DND-41 (cell line): ENCODE measurements at regions not wholly inside any gene's neighbourhood (a gene's known extent, or its start where the extent isn't known, plus 50 kb on each side); places are given as distances from the start of the nearest gene placed in this dataset.

Source experiments
- ATAC-seq: fragments of 200-7000 bp; cut with Tn5 transposase; 3 replicates; pipeline ENCODE4 v1.9.1; 2021; ENCODE audit warnings: low read depth; ENCODE audit not compliant: insufficient read depth
- DNase-seq: peaks from one replicate; pipeline ENCODE4 v3.0.0-alpha.2; 2020
- H2AFZ ChIP-seq: 2 replicates; pipeline ENCODE4 v1.6.0; 2012; ENCODE audit warnings: low read depth, low read length
- H3K27ac ChIP-seq: 2 replicates; pipeline ENCODE4 v1.5.1; 2012; ENCODE audit warnings: low read length, inconsistent platforms
- H3K27me3 ChIP-seq: fragments of 200-600 bp; sonication (generic); 2 replicates; pipeline ENCODE4 v1.6.0; 2012; ENCODE audit warnings: low read length, mild to moderate bottlenecking, inconsistent platforms; ENCODE audit not compliant: insufficient read depth, poor library complexity
- H3K36me3 ChIP-seq: 2 replicates; pipeline ENCODE4 v1.5.1; 2012; ENCODE audit warnings: low read length, inconsistent platforms; ENCODE audit not compliant: insufficient read depth
- H3K4me1 ChIP-seq: 2 replicates; pipeline ENCODE4 v1.5.1; 2012; ENCODE audit warnings: mild to moderate bottlenecking, low read length; ENCODE audit not compliant: insufficient read depth
- H3K4me2 ChIP-seq: 2 replicates; pipeline ENCODE4 v1.6.0; 2012; ENCODE audit warnings: mild to moderate bottlenecking, moderate library complexity, low read length, inconsistent platforms; ENCODE audit not compliant: insufficient read depth
- H3K4me3 ChIP-seq, 2 experiments: fragments of 200-600 bp in 1 of 2; shearing (Covaris generic) in 1 of 2; 2 replicates each; pipeline ENCODE4 v1.5.1; 2012 to 2016; ENCODE audit warnings: inconsistent platforms in 2 of 2, low read length in 2 of 2, mild to moderate bottlenecking in 2 of 2, low read depth in 1 of 2, moderate library complexity in 1 of 2
- H3K79me2 ChIP-seq: 2 replicates; pipeline ENCODE4 v1.6.0; 2012; ENCODE audit warnings: low read length, inconsistent platforms; ENCODE audit not compliant: insufficient read depth
- H3K9ac ChIP-seq: 2 replicates; pipeline ENCODE4 v1.6.0; 2012; ENCODE audit warnings: low read depth, mild to moderate bottlenecking, inconsistent platforms, low read length, moderate library complexity
- H3K9me3 ChIP-seq: 2 replicates; pipeline ENCODE4 v1.5.1; 2012; ENCODE audit warnings: low read length, moderate library complexity, mild to moderate bottlenecking, inconsistent platforms; ENCODE audit not compliant: insufficient read depth, severe bottlenecking
- H4K20me1 ChIP-seq: 2 replicates; pipeline ENCODE4 v1.6.0; 2012; ENCODE audit warnings: low read length; ENCODE audit not compliant: insufficient read depth
- EZH2 ChIP-seq: IDR thresholded peaks from 3 replicates; pipeline ENCODE4 v1.6.1; 2012; ENCODE audit warnings: borderline replicate concordance, low read depth, mild to moderate bottlenecking, moderate library complexity, low read length, inconsistent platforms; ENCODE audit not compliant: severe bottlenecking
- TF ChIP-seq, protein P1 (sequence below): IDR thresholded peaks from 2 replicates; pipeline ENCODE4 v1.5.1; 2012; ENCODE audit warnings: borderline replicate concordance, low read length, moderate library complexity, mild to moderate bottlenecking; ENCODE audit not compliant: poor library complexity, severe bottlenecking; ENCODE audit errors: extremely low read depth

DNA sequence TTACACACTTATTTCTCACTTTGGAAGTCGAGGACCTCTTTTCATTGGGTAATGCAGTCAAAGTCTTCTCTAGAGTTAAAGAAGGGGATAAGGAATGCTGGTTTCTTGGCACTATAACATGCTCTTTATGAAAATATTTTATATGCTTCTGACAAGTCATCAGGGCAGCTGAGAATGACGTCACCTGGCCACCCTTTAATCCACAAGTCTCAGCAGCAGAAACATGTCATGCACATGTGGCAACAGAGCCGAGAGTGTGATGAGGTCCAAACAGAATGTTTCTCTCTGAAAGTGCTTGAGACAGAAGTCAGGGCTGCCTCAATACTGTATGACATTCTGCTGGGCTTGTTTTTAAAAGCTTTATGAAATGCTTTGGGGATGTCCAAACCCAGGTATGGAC, 63.5 kb upstream of the C10orf90 start:
- Histone ChIP-seq H3K79me2 (no peaks in the 10 kb centered on the region), H4K20me1 (no peaks in the 10 kb centered on the region), H3K27me3 (no peaks in the 10 kb centered on the region), H3K27ac (no peak overlapping the region), H3K9ac (no peak overlapping the region), H3K4me2 (no peak overlapping the region), H3K9me3 (no peaks in the 10 kb centered on the region), H2AFZ (no peak overlapping the region), H3K4me3 (no peak overlapping the region), H3K4me1 (no peaks in the 10 kb centered on the region), H3K36me3 (no peaks in the 10 kb centered on the region)
- DNase-seq: no peak
- ATAC-seq: no peak
- TF ChIP-seq, protein P1, sequence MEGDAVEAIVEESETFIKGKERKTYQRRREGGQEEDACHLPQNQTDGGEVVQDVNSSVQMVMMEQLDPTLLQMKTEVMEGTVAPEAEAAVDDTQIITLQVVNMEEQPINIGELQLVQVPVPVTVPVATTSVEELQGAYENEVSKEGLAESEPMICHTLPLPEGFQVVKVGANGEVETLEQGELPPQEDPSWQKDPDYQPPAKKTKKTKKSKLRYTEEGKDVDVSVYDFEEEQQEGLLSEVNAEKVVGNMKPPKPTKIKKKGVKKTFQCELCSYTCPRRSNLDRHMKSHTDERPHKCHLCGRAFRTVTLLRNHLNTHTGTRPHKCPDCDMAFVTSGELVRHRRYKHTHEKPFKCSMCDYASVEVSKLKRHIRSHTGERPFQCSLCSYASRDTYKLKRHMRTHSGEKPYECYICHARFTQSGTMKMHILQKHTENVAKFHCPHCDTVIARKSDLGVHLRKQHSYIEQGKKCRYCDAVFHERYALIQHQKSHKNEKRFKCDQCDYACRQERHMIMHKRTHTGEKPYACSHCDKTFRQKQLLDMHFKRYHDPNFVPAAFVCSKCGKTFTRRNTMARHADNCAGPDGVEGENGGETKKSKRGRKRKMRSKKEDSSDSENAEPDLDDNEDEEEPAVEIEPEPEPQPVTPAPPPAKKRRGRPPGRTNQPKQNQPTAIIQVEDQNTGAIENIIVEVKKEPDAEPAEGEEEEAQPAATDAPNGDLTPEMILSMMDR: no peak
- no peak for TF ChIP-seq EZH2

DNA sequence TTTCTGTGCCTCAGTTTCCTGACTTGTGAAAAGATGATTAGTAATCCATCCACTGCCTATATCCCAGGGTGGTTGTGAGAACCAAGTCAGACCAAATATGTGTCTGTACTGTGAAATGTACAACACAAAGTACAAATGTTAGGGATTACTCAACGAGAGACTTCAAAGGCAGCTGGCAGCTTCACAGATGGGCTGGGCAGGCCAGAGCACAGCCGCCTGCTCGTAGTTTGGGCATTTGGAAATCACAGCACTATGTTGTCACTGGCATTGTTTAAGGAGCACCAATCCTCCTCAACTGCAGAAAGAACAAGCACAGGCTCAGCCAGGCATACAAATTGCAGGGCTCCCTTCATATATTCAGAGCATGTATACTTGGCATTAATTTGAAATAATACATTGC, 64.5 kb upstream of the C10orf90 start:
- Histone ChIP-seq H3K4me1 (no peaks in the 10 kb centered on the region), H3K36me3 (no peaks in the 10 kb centered on the region), H3K27me3 (no peaks in the 10 kb centered on the region), H3K79me2 (no peaks in the 10 kb centered on the region), H3K4me3 (no peak overlapping the region), H3K9me3 (no peaks in the 10 kb centered on the region), H3K9ac (no peak overlapping the region), H2AFZ (no peak overlapping the region), H3K4me2 (no peak overlapping the region), H4K20me1 (no peaks in the 10 kb centered on the region), H3K27ac (no peak overlapping the region)
- no peak for ATAC-seq
- no peak for DNase-seq
- TF ChIP-seq, protein P1: no peak
- TF ChIP-seq EZH2: no peak

DNA sequence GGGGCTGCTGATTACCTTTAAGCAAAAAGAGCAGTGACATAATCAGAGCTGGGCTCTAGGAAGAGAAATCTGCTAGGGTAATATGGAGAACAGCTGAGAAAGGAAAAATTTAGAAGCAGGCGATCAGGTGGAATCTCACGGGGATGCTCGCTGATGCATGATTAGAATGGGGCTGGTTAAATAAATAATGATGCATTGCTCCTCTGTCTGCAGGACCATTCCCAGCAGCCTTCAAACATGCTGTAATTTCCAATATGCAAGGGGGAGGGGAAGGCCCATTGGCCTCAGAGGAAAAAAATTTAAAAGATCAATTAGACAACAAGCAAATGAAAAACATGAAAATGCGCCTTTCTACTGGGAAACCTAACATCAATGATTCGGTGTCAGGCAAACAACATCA, 65.6 kb upstream of the C10orf90 start:
- H2AFZ ChIP-seq: no peak overlapping the region
- no peaks in the 10 kb centered on the region for H3K9me3 ChIP-seq
- DNase-seq (no peak), ATAC-seq (no peak)
- H4K20me1 ChIP-seq: no peaks in the 10 kb centered on the region
- no peaks in the 10 kb centered on the region for H3K36me3 ChIP-seq
- H3K9ac ChIP-seq: no peak overlapping the region
- no peaks in the 10 kb centered on the region for H3K79me2 ChIP-seq
- no peak overlapping the region for H3K4me2 ChIP-seq
- no peak overlapping the region for H3K4me3 ChIP-seq
- H3K27me3 ChIP-seq: no peaks in the 10 kb centered on the region
- TF ChIP-seq EZH2: no peak
- TF ChIP-seq, protein P1: no peak
- no peaks in the 10 kb centered on the region for H3K4me1 ChIP-seq
- H3K27ac ChIP-seq: no peak overlapping the region

DNA sequence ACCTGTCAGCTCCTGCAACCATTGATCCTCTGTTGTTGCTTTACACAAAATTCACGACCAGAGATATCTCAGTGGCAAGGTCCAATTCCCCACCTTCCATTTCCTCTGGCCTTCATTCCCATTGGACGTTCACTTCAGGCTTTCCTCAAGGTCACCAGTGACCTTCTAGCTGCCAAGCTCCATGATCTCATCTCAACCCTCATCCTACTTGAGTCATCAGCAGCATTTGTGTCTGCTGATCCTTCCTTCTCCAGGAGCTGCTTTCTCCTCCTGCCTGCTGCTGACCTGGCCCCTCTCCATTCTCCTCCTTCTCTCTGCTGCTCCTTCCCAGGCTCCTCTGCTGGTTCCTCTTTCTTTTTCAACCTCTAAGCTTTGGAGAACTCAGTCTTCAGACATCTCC, 66.2 kb upstream of the C10orf90 start:
- DNase-seq: no peak
- no peak for ATAC-seq
- TF ChIP-seq EZH2: no peak
- TF ChIP-seq, protein P1: no peak

More for the DNA sequence above, 66.2 kb upstream of the C10orf90 start:
- Histone ChIP-seq H3K4me2 (no peak overlapping the region), H3K4me1 (no peaks in the 10 kb centered on the region), H3K36me3 (no peaks in the 10 kb centered on the region), H2AFZ (no peak overlapping the region), H3K9me3 (no peaks in the 10 kb centered on the region), H4K20me1 (no peaks in the 10 kb centered on the region), H3K79me2 (no peaks in the 10 kb centered on the region), H3K9ac (no peak overlapping the region), H3K4me3 (no peak overlapping the region), H3K27ac (no peak overlapping the region), H3K27me3 (no peaks in the 10 kb centered on the region)
